ENCODE measurements at regions not wholly inside any gene's neighbourhood (a gene's known extent, or its start where the extent isn't known, plus 50 kb on each side); places are given as distances from the start of the nearest gene placed in this dataset.

- no peak overlapping the region for H3K4me3 ChIP-seq (ENCODE audit: low read depth, low read length)
- no peak for TF ChIP-seq CTCF (IDR thresholded peaks at IDR 0.05; ENCODE audit: control insufficient read depth, extremely low read depth, insufficient read depth)
- no peak for DNase-seq (ENCODE audit: low read depth)
Measured at GRCh38 chr12:61414470-61414869, 845.7 kb upstream of the USP15 start.

GRCh38 chr12:61422786-61423185 is 837.4 kb upstream of the USP15 start:
- no peak for TF ChIP-seq CTCF (IDR thresholded peaks at IDR 0.05; ENCODE audit: control insufficient read depth, extremely low read depth, insufficient read depth)
- no peak overlapping the region for H3K4me3 ChIP-seq (ENCODE audit: low read depth, low read length)
- no peak for DNase-seq (ENCODE audit: low read depth)

- DNase-seq (ENCODE audit: low read depth): no peak
- TF ChIP-seq CTCF (IDR thresholded peaks at IDR 0.05; ENCODE audit: control insufficient read depth, extremely low read depth, insufficient read depth): no peak
- no peak overlapping the region for H3K4me3 ChIP-seq (ENCODE audit: low read depth, low read length)
Measured at GRCh38 chr12:61452076-61452475, 808.1 kb upstream of the USP15 start.

GRCh38 chr12:61487728-61488127 is 772.5 kb upstream of the USP15 start:
- no peak for TF ChIP-seq CTCF (IDR thresholded peaks at IDR 0.05; ENCODE audit: control insufficient read depth, extremely low read depth, insufficient read depth)
- DNase-seq (ENCODE audit: low read depth): no peak
- H3K4me3 ChIP-seq (ENCODE audit: low read depth, low read length): no peak overlapping the region

GRCh38 chr12:61490526-61491498 is 769.4 kb upstream of the USP15 start:
- TF ChIP-seq CTCF (IDR thresholded peaks at IDR 0.05; ENCODE audit: control insufficient read depth, extremely low read depth, insufficient read depth): no peak
- DNase-seq (ENCODE audit: low read depth): no peak
- no peak overlapping the region for H3K4me3 ChIP-seq (ENCODE audit: low read depth, low read length)

GRCh38 chr12:61502179-61502578 is 758.0 kb upstream of the USP15 start:
- H3K4me3 ChIP-seq (ENCODE audit: low read depth, low read length): no peak overlapping the region
- DNase-seq (ENCODE audit: low read depth): no peak
- no peak for TF ChIP-seq CTCF (IDR thresholded peaks at IDR 0.05; ENCODE audit: control insufficient read depth, extremely low read depth, insufficient read depth)
